GM12878 (cell line): ENCODE measurements at regions not wholly inside any gene's neighbourhood (a gene's known extent, or its start where the extent isn't known, plus 50 kb on each side); places are given as distances from the start of the nearest gene placed in this dataset.

ENCODE experiments used
- ATAC-seq: fragments of 200-7000 bp; cut with Tn5 transposase; 3 replicates; pipeline ENCODE4 v1.9.1; 2020; ENCODE audit warnings: mild to moderate bottlenecking, moderate library complexity
- BruUV-seq: library from RNA; stranded (reverse); fragments of 400-500 nt; replicated peaks from 2 replicates; lab custom pipeline; 2021; lab: Mats Ljungman, UMichigan
- CTCF ChIA-PET: fragments of 300-600 bp; sonication (Branson Sonifier 250); formaldehyde crosslinking; extraction: SDS; loops from one replicate; lab custom pipeline; 2021; ENCODE audit warnings: inconsistent platforms; lab: Yijun Ruan, JAX
- POLR2A ChIA-PET: fragments of 350-600 bp; formaldehyde crosslinking; extraction: SDS; loops from one replicate; lab custom pipeline; 2021; ENCODE audit warnings: inconsistent platforms; lab: Charles Lee
- RAD21 ChIA-PET: fragments of 300-600 bp; sonication (Branson Sonifier 250); formaldehyde crosslinking; loops from one replicate; lab custom pipeline; 2023; ENCODE audit warnings: antibody characterized with exemption; ENCODE audit not compliant: unreplicated experiment; lab: Charles Lee
- SMC1A ChIA-PET: fragments of 300-600 bp; sonication (Branson Sonifier 250); formaldehyde crosslinking; loops from one replicate; lab custom pipeline; 2023; ENCODE audit not compliant: unreplicated experiment, uncharacterized antibody; lab: Charles Lee
- DNase-seq: peaks from one replicate; pipeline ENCODE4 v3.0.0-alpha.2; 2011; ENCODE audit warnings: low read depth, low spot score
- FAIRE-seq: peaks from 3 replicates; lab custom pipeline; 2011; peaks lifted over from hg19 to GRCh38; lab: Jason Lieb, UNC
- H2AFZ ChIP-seq: 2 replicates; pipeline ENCODE4 v1.6.0; 2011; ENCODE audit warnings: low read depth, low read length, control low read depth; ENCODE audit not compliant: control insufficient read depth
- H3K27ac ChIP-seq: 2 replicates; pipeline ENCODE4 v1.5.1; 2011; ENCODE audit warnings: control low read depth; ENCODE audit not compliant: control insufficient read depth, insufficient read depth
- H3K27me3 ChIP-seq, 2 experiments: replicated peaks in 1 of 2; 2 replicates each; pipeline versions ENCODE4 v1.6.0 to v1.6.1; 2011; ENCODE audit warnings: low read length in 1 of 2; ENCODE audit not compliant: control insufficient read depth in 2 of 2, insufficient read depth in 2 of 2
- H3K36me3 ChIP-seq, 2 experiments: 2 replicates each; pipeline ENCODE4 v1.5.1; 2011; ENCODE audit warnings: low read length in 1 of 2; ENCODE audit not compliant: control insufficient read depth in 2 of 2, insufficient read depth in 2 of 2
- H3K4me1 ChIP-seq: 2 replicates; pipeline ENCODE4 v1.6.1; 2011; ENCODE audit warnings: mild to moderate bottlenecking, low read length, moderate library complexity, mixed read lengths; ENCODE audit not compliant: control insufficient read depth, insufficient read depth
- H3K4me2 ChIP-seq: 2 replicates; pipeline ENCODE4 v1.6.0; 2011; ENCODE audit warnings: control low read depth; ENCODE audit not compliant: control insufficient read depth, insufficient read depth
- H3K4me3 ChIP-seq: fragments of 200-600 bp; sonication (generic); 2 replicates; pipeline ENCODE4 v1.5.1; 2016
- H3K79me2 ChIP-seq: 2 replicates; pipeline ENCODE4 v1.6.0; 2011; ENCODE audit warnings: low read length; ENCODE audit not compliant: control insufficient read depth, insufficient read depth
- H3K9ac ChIP-seq: 2 replicates; pipeline ENCODE4 v1.8.0; 2011; ENCODE audit warnings: low read length, control low read depth, mixed read lengths; ENCODE audit not compliant: control insufficient read depth, insufficient read depth
- H3K9me3 ChIP-seq: replicated peaks from 3 replicates; pipeline ENCODE4 v1.5.1; 2011; ENCODE audit warnings: mild to moderate bottlenecking, low read length; ENCODE audit not compliant: control insufficient read depth, insufficient read depth
- H4K20me1 ChIP-seq: 2 replicates; pipeline ENCODE4 v1.6.0; 2011; ENCODE audit not compliant: control insufficient read depth, insufficient read depth
- BCL11A ChIP-seq: IDR thresholded peaks from 2 replicates; pipeline ENCODE4 v1.6.1; 2011; ENCODE audit warnings: low read depth, low read length
- CBX3 ChIP-seq: fragments of 200-600 bp; sonication (generic); IDR thresholded peaks from 2 replicates; pipeline ENCODE4 v1.6.1; 2016; ENCODE audit warnings: low read depth, borderline replicate concordance
- DPF2 ChIP-seq: fragments of 450-650 bp; IDR thresholded peaks from 2 replicates; pipeline ENCODE4 v1.6.1; 2017; ENCODE audit warnings: mild to moderate bottlenecking
- NFIC ChIP-seq: IDR thresholded peaks from 2 replicates; pipeline ENCODE4 v1.6.1; 2012; ENCODE audit warnings: low read depth, mild to moderate bottlenecking, inconsistent platforms, low read length, moderate library complexity
- NR2F1 ChIP-seq: fragments of 450-650 bp; conservative IDR thresholded peaks from 2 replicates; pipeline ENCODE4 v1.6.1; 2017; ENCODE audit warnings: mild to moderate bottlenecking
- POLR2AphosphoS2 ChIP-seq: IDR thresholded peaks from 2 replicates; pipeline ENCODE4 v1.6.1; 2011; ENCODE audit warnings: low read depth, mild to moderate bottlenecking, low read length, improper control_type of control experiment, moderate library complexity
- SRF ChIP-seq, 2 experiments: IDR thresholded peaks; 2 replicates each; pipeline ENCODE4 v1.6.1; 2011; ENCODE audit warnings: low read depth in 2 of 2, low read length in 2 of 2, mild to moderate bottlenecking in 1 of 2, moderate library complexity in 1 of 2
- ZNF687 ChIP-seq: fragments of 450-650 bp; IDR thresholded peaks from 2 replicates; pipeline ENCODE4 v1.6.1; 2017; ENCODE audit warnings: mild to moderate bottlenecking, moderate library complexity
- WGBS: methylation state at CpG from one replicate; pipeline ENCODE4 v1.1.6; 2016; ENCODE audit warnings: low lambda C conversion rate; ENCODE audit not compliant: insufficient replicate concordance, insufficient coverage; ENCODE audit errors: missing lambda C conversion rate; 5-methylcytosine and 5-hydroxymethylcytosine counted together
- in situ Hi-C: fragments of 300-500 bp; cut with MboI; formaldehyde crosslinking; loops from 9 replicates; pipeline ENCODE4 v1.14.3; 2018; ENCODE audit warnings: mixed read lengths
- intact Hi-C: fragments of 100-400 bp; cut with micrococcal nuclease; formaldehyde crosslinking; loops from one replicate; pipeline ENCODE4 v1.14.2; 2022; ENCODE audit not compliant: unreplicated experiment
- TF ChIP-seq, protein P1 (sequence below): IDR thresholded peaks from 2 replicates; pipeline ENCODE4 v1.6.1; 2012; ENCODE audit warnings: low read depth, low read length, improper control_type of control experiment
- TF ChIP-seq, protein P2 (sequence below): IDR thresholded peaks from 2 replicates; pipeline ENCODE4 v1.6.1; 2011; ENCODE audit warnings: borderline replicate concordance, low read depth, mild to moderate bottlenecking, moderate library complexity, mixed read lengths, low read length; ENCODE audit not compliant: insufficient read depth; ENCODE audit errors: extremely low read length

DNA sequence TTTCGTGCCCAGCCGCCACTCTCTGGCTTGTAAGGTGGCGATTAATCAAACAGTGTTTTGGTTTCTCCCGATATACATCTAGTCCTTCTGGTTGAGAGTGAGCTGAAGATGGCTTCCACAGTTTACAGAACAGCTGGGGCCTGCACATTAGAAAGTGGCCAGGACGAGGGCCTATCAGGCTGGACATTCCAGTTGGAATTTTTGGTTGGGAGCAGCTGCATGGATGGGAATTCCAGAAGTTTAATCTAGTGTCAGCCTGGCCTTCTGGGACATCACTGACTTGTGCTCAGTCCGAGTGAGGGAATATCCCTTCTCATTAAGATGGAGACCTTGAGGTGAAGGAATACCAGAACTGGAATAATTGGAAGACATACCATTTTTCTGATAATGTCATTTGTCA lies 118.1 kb upstream of the SIX2 start:
- ChIA-PET RAD21 (no interaction called here), SMC1A (interaction anchor here (1.0 kb wide), 1 partner anchor 11 kb away, joined by 3 read pairs; no protein-coding TSS in a partner anchor), POLR2A (no interaction called here), CTCF (no interaction called here)
- H2AFZ ChIP-seq = no peak overlapping the region
- FAIRE-seq (no peak), ATAC-seq (no peak), DNase-seq (no peak)
- H3K4me3 ChIP-seq = no peak overlapping the region
- WGBS = 67% methylated on average over 6 of the region's 6 CpGs
- BruUV-seq = no TSS peak
- H3K4me1 ChIP-seq = peaks cover 6% of the 10 kb centered on the region; the same call in 1 of the 2 replicates
- H4K20me1 ChIP-seq = no peaks in the 10 kb centered on the region; the same call in 1 of the 2 replicates
- H3K4me2 ChIP-seq = no peak overlapping the region
- in situ Hi-C loops (no loop called here), intact Hi-C loops (no loop called here)
- no peak overlapping the region for H3K27ac ChIP-seq
- no peak for TF ChIP-seq ZNF687
- TF ChIP-seq POLR2AphosphoS2 = no peak
- TF ChIP-seq, protein P1, sequence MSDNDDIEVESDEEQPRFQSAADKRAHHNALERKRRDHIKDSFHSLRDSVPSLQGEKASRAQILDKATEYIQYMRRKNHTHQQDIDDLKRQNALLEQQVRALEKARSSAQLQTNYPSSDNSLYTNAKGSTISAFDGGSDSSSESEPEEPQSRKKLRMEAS = no peak
- TF ChIP-seq NFIC = no peak
- no peak for TF ChIP-seq CBX3
- no peak for TF ChIP-seq NR2F1
- TF ChIP-seq, protein P2, sequence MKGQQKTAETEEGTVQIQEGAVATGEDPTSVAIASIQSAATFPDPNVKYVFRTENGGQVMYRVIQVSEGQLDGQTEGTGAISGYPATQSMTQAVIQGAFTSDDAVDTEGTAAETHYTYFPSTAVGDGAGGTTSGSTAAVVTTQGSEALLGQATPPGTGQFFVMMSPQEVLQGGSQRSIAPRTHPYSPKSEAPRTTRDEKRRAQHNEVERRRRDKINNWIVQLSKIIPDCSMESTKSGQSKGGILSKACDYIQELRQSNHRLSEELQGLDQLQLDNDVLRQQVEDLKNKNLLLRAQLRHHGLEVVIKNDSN = no peak
- TF ChIP-seq BCL11A = no peak
- TF ChIP-seq SRF (IDR thresholded peaks at IDR 0.05; ENCODE audit: low read depth in 2 of 2, low read length in 2 of 2) = no peak
- no peak for TF ChIP-seq DPF2
- no peaks in the 10 kb centered on the region for H3K79me2 ChIP-seq
- no peak overlapping the region for H3K9ac ChIP-seq
- no peaks in the 10 kb centered on the region for H3K9me3 ChIP-seq
- no peaks in the 10 kb centered on the region for H3K36me3 ChIP-seq
- no peaks in the 10 kb centered on the region for H3K27me3 ChIP-seq
